Stomach (tissue), 8 donors: ENCODE measurements at regions not wholly inside any gene's neighbourhood (a gene's known extent, or its start where the extent isn't known, plus 50 kb on each side); places are given as distances from the start of the nearest gene placed in this dataset.

Source experiments
- DNase-seq, 2 donors: peaks; one replicate each; pipeline versions ENCODE4 v3.0.0 to v3.0.0-alpha.2; 2013 to 2019
- H3K27ac ChIP-seq, 5 donors: fragments of 200-600 bp in 4 of 5; sonication (generic) in 4 of 5; one replicate each; pipeline ENCODE4 v1.5.1; 2013 to 2019; ENCODE audit warnings: mild to moderate bottlenecking in 1 of 5, moderate library complexity in 1 of 5
- H3K27me3 ChIP-seq, 3 donors: fragments of 200-600 bp; sonication (generic); one replicate each; pipeline ENCODE4 v1.5.1; 2017 to 2019; ENCODE audit warnings: mixed run types in 1 of 3
- H3K36me3 ChIP-seq, 4 donors: fragments of 200-600 bp; sonication (generic); 1 replicate in 3 of 4; 2 replicates in 1 of 4; pipeline ENCODE4 v1.5.1; 2016 to 2019
- H3K4me1 ChIP-seq, 4 donors: fragments of 200-600 bp; sonication (generic); one replicate each; pipeline ENCODE4 v1.5.1; 2016 to 2019
- H3K4me3 ChIP-seq, 4 donors: fragments of 200-600 bp; sonication (generic) in 3 of 4; one replicate each; pipeline ENCODE4 v1.5.1; 2016 to 2019; ENCODE audit warnings: mild to moderate bottlenecking in 1 of 4
- H3K9me3 ChIP-seq, 4 donors: fragments of 200-600 bp; sonication (generic); one replicate each; pipeline ENCODE4 v1.5.1; 2016 to 2019
- CTCF ChIP-seq, 7 experiments: fragments of 450-650 bp in 4 of 7; fragments of 200-600 bp in 3 of 7; sonication (generic) in 3 of 7; IDR thresholded peaks; one replicate each; pipeline ENCODE4 v1.5.1; 2016 to 2019; ENCODE audit warnings: antibody characterized with exemption in 7 of 7, control low read depth in 2 of 7, mild to moderate bottlenecking in 1 of 7
- EP300 ChIP-seq: sonication (generic); formaldehyde crosslinking; IDR thresholded peaks from one replicate; pipeline ENCODE4 v1.6.1; 2017; ENCODE audit warnings: antibody characterized with exemption
- POLR2A ChIP-seq, 4 donors: fragments of 450-650 bp; IDR thresholded peaks; one replicate each; pipeline ENCODE4 v1.6.1; 2016; ENCODE audit warnings: antibody characterized with exemption in 4 of 4, control low read depth in 2 of 4, mild to moderate bottlenecking in 1 of 4, moderate library complexity in 1 of 4
- POLR2AphosphoS5 ChIP-seq, 3 donors: sonication (generic); formaldehyde crosslinking; IDR thresholded peaks; one replicate each; pipeline ENCODE4 v1.6.1; 2016; ENCODE audit warnings: antibody characterized with exemption in 3 of 3
- WGBS, 5 donors: extraction: QIAGEN DNeasy Blood & Tissue Kit in 3 of 5; methylation state at CpG; one replicate each; pipeline versions ENCODE4 v1.1.5 to v1.1.7; 2013 to 2018; 5-methylcytosine and 5-hydroxymethylcytosine counted together
- intact Hi-C: fragments of 100-400 bp; cut with DNase I; formaldehyde crosslinking; loops from one replicate; pipeline ENCODE4 v1.15.1; 2023; ENCODE audit warnings: low total_unique reads
- donor health status: healthy with polysubstance abuse.
- donor health status: Bipolar disorder and iron deficiency.
- donor health status: healthy.

- Histone ChIP-seq H3K27me3 (no peaks in the 10 kb centered on the region), H3K9me3 (no peaks in the 10 kb centered on the region), H3K4me3 (no peak overlapping the region), H3K4me1 (peaks cover 0 to 42% (median 14%) of the 10 kb centered on the region in 4 donors), H3K36me3 (no peaks in the 10 kb centered on the region), H3K27ac (no peak overlapping the region)
- WGBS, 5 donors, result 24 to 45% (median 41%) methylated on average over 3 of the region's 3 CpGs
- no peak for DNase-seq
- TF ChIP-seq CTCF (IDR thresholded peaks at IDR 0.05) (no peak), POLR2A (IDR thresholded peaks at IDR 0.05) (no peak), EP300 (no peak), POLR2AphosphoS5 (IDR thresholded peaks at IDR 0.05) (no peak)
- intact Hi-C loops, result no loop called here
Observed at GRCh38 chr3:177676148-177676547, 478.9 kb upstream of the TBL1XR1 start.

GRCh38 chr3:177676947-177677587 lies 479.8 kb upstream of the TBL1XR1 start:
- no peak for TF ChIP-seq EP300
- no peak for TF ChIP-seq POLR2AphosphoS5 (IDR thresholded peaks at IDR 0.05)
- no peak for TF ChIP-seq POLR2A (IDR thresholded peaks at IDR 0.05)
- Histone ChIP-seq H3K27ac (peak overlapping the region in 1 of 5 donors; percentile 5), H3K9me3 (no peaks in the 10 kb centered on the region), H3K36me3 (no peaks in the 10 kb centered on the region), H3K4me1 (peaks cover 0 to 42% (median 14%) of the 10 kb centered on the region in 4 donors), H3K27me3 (no peaks in the 10 kb centered on the region), H3K4me3 (no peak overlapping the region)
- WGBS, 5 donors, result 35 to 56% (median 51%) methylated on average over 6 of the region's 6 CpGs
- intact Hi-C loops, result no loop called here
- peak in 1 of 2 donors; percentile 72 for DNase-seq

GRCh38 chr3:177679568-177680471 lies 482.5 kb upstream of the TBL1XR1 start:
- TF ChIP-seq CTCF (IDR thresholded peaks at IDR 0.05), result no peak
- TF ChIP-seq POLR2A (IDR thresholded peaks at IDR 0.05), result no peak
- no peak for TF ChIP-seq EP300
- no peak for TF ChIP-seq POLR2AphosphoS5 (IDR thresholded peaks at IDR 0.05)
- no peak overlapping the region for H3K27ac ChIP-seq
- no peaks in the 10 kb centered on the region for H3K9me3 ChIP-seq
- H3K4me1 ChIP-seq, result peaks cover 0 to 30% (median 13%) of the 10 kb centered on the region in 4 donors
- H3K4me3 ChIP-seq, result no peak overlapping the region
- DNase-seq, result no peak
- no peaks in the 10 kb centered on the region for H3K36me3 ChIP-seq
- WGBS, 5 donors, result 65 to 76% (median 67%) methylated on average over 5 of the region's 5 CpGs
- intact Hi-C loops, result no loop called here
- H3K27me3 ChIP-seq, result no peaks in the 10 kb centered on the region

GRCh38 chr3:177680472-177680821 lies 483.2 kb upstream of the TBL1XR1 start:
- intact Hi-C loops, result no loop called here
- TF ChIP-seq CTCF (IDR thresholded peaks at IDR 0.05) (no peak), POLR2A (IDR thresholded peaks at IDR 0.05) (no peak), EP300 (no peak), POLR2AphosphoS5 (IDR thresholded peaks at IDR 0.05) (no peak)
- no peak for DNase-seq
- peaks cover 0 to 30% (median 13%) of the 10 kb centered on the region in 4 donors for H3K4me1 ChIP-seq
- H3K4me3 ChIP-seq, result no peak overlapping the region
- no peak overlapping the region for H3K27ac ChIP-seq
- H3K9me3 ChIP-seq, result no peaks in the 10 kb centered on the region
- no peaks in the 10 kb centered on the region for H3K27me3 ChIP-seq
- 36 to 60% (median 49%) methylated on average over 1 of the region's 1 CpG for WGBS, 5 donors
- H3K36me3 ChIP-seq, result no peaks in the 10 kb centered on the region
